SK-N-MC (cell line): ENCODE measurements at regions not wholly inside any gene's neighbourhood (a gene's known extent, or its start where the extent isn't known, plus 50 kb on each side); places are given as distances from the start of the nearest gene placed in this dataset.

Experiments
- EZH2 ChIP-seq: fragments of 200-600 bp; sonication (generic); IDR thresholded peaks from one replicate; pipeline ENCODE4 v1.6.1; 2017; ENCODE audit warnings: antibody characterized with exemption
- POLR2AphosphoS5 ChIP-seq: IDR thresholded peaks from 2 replicates; pipeline ENCODE4 v1.6.1; 2012; ENCODE audit warnings: mild to moderate bottlenecking, low read depth, low read length, borderline replicate concordance

- no peak for TF ChIP-seq EZH2
- TF ChIP-seq POLR2AphosphoS5 = no peak
Measured at GRCh38 chr3:152200476-152201420, 68.0 kb upstream of the MBNL1 start.
